Neural cell (in vitro differentiated cells): ENCODE measurements at regions not wholly inside any gene's neighbourhood (a gene's known extent, or its start where the extent isn't known, plus 50 kb on each side); places are given as distances from the start of the nearest gene placed in this dataset.

ENCODE experiments used
- H2AFZ ChIP-seq: fragments of 200-600, 300-800 bp; sonication (generic), shearing (Covaris generic); 2 replicates; pipeline ENCODE4 v1.6.0; 2014; ENCODE audit warnings: low read depth, mild to moderate bottlenecking, antibody characterized with exemption, low read length, moderate library complexity
- H3F3A ChIP-seq: fragments of 200-600 bp; shearing (Covaris generic); 2 replicates; pipeline ENCODE4 v1.6.1; 2016; ENCODE audit warnings: mild to moderate bottlenecking, moderate library complexity, mixed read lengths, antibody characterized with exemption, low read length; ENCODE audit not compliant: insufficient read depth, poor library complexity, severe bottlenecking
- H3K27ac ChIP-seq: fragments of 200-600, 300-800 bp; sonication (generic), shearing (Covaris generic); 2 replicates; pipeline ENCODE4 v1.5.1; 2014; ENCODE audit warnings: mild to moderate bottlenecking, low read length, moderate library complexity
- H3K27me3 ChIP-seq: fragments of 300-800, 200-600 bp; sonication (generic), shearing (Covaris generic); 2 replicates; pipeline ENCODE4 v1.6.0; 2014; ENCODE audit warnings: mild to moderate bottlenecking, low read depth, low read length, moderate library complexity; ENCODE audit not compliant: insufficient read depth
- H3K36me3 ChIP-seq: fragments of 300-800, 200-600 bp; sonication (generic), shearing (Covaris generic); 2 replicates; pipeline ENCODE4 v1.5.1; 2014; ENCODE audit warnings: mild to moderate bottlenecking, antibody characterized with exemption, low read length, moderate library complexity; ENCODE audit not compliant: insufficient read depth
- H3K4me2 ChIP-seq: fragments of 300-800, 200-600 bp; sonication (generic), shearing (Covaris generic); 2 replicates; pipeline ENCODE4 v1.6.0; 2014; ENCODE audit warnings: mild to moderate bottlenecking, low read length
- H3K4me3 ChIP-seq: fragments of 300-800, 200-600 bp; sonication (generic), shearing (Covaris generic); 2 replicates; pipeline ENCODE4 v1.5.1; 2014; ENCODE audit warnings: mild to moderate bottlenecking, low read length, moderate library complexity
- H3K79me2 ChIP-seq: fragments of 200-600 bp; shearing (Covaris generic); replicated peaks from 2 replicates; pipeline ENCODE4 v1.6.0; 2014; ENCODE audit warnings: mild to moderate bottlenecking, low read length, moderate library complexity; ENCODE audit not compliant: insufficient read depth
- H3K9ac ChIP-seq: fragments of 300-800, 200-600 bp; sonication (generic), shearing (Covaris generic); 2 replicates; pipeline ENCODE4 v1.6.1; 2016; ENCODE audit warnings: mild to moderate bottlenecking, low read length, mixed read lengths
- H3K9me2 ChIP-seq: fragments of 200-600 bp; shearing (Covaris generic); 2 replicates; pipeline ENCODE4 v1.6.1; 2016; ENCODE audit warnings: mild to moderate bottlenecking, low read length, mixed read lengths; ENCODE audit not compliant: insufficient read depth
- H3K9me3 ChIP-seq: fragments of 200-600, 300-800 bp; sonication (generic), shearing (Covaris generic); 2 replicates; pipeline ENCODE4 v1.6.1; 2016; ENCODE audit warnings: mild to moderate bottlenecking, mixed run types, low read length, moderate library complexity, mixed read lengths
- H4K20me1 ChIP-seq: fragments of 200-600 bp; shearing (Covaris generic); 2 replicates; pipeline ENCODE4 v1.6.1; 2016; ENCODE audit warnings: mild to moderate bottlenecking, mixed run types; ENCODE audit not compliant: insufficient read depth
- EP300 ChIP-seq: fragments of 450-650 bp; conservative IDR thresholded peaks from 2 replicates; pipeline ENCODE4 v1.6.1; 2014; ENCODE audit warnings: antibody characterized with exemption, mild to moderate bottlenecking, moderate library complexity; ENCODE audit not compliant: poor library complexity, severe bottlenecking
- EZH2 ChIP-seq: fragments of 200-600, 300-800 bp; shearing (Covaris generic), sonication (generic); IDR thresholded peaks from 2 replicates; pipeline ENCODE4 v1.6.1; 2014; ENCODE audit warnings: antibody characterized with exemption, low read length, borderline replicate concordance, mild to moderate bottlenecking; ENCODE audit not compliant: insufficient read depth, poor library complexity, severe bottlenecking
- MXI1 ChIP-seq: fragments of 450-650 bp; conservative IDR thresholded peaks from 2 replicates; pipeline ENCODE4 v1.6.1; 2014; ENCODE audit warnings: antibody characterized with exemption, mild to moderate bottlenecking; ENCODE audit not compliant: poor library complexity, severe bottlenecking
- POLR2AphosphoS5 ChIP-seq: IDR thresholded peaks from 2 replicates; pipeline ENCODE4 v1.6.1; 2012
- RAD21 ChIP-seq: fragments of 450-650 bp; conservative IDR thresholded peaks from 2 replicates; pipeline ENCODE4 v1.6.1; 2014; ENCODE audit warnings: antibody characterized with exemption, mild to moderate bottlenecking, moderate library complexity
- SMC3 ChIP-seq: fragments of 450-650 bp; conservative IDR thresholded peaks from 2 replicates; pipeline ENCODE4 v1.6.1; 2014; ENCODE audit warnings: antibody characterized with exemption, mild to moderate bottlenecking, moderate library complexity; ENCODE audit not compliant: poor library complexity
- TAF1 ChIP-seq: IDR thresholded peaks from 2 replicates; pipeline ENCODE4 v1.6.1; 2012; ENCODE audit warnings: low read depth
- TF ChIP-seq, protein P1 (sequence below): fragments of 450-650 bp; IDR thresholded peaks from 2 replicates; pipeline ENCODE4 v1.5.1; 2014; ENCODE audit warnings: antibody characterized with exemption, mild to moderate bottlenecking, moderate library complexity; ENCODE audit not compliant: poor library complexity, severe bottlenecking
- TF ChIP-seq, protein P2 (sequence below): IDR thresholded peaks from 2 replicates; pipeline ENCODE4 v1.6.1; 2012; ENCODE audit warnings: borderline replicate concordance

DNA sequence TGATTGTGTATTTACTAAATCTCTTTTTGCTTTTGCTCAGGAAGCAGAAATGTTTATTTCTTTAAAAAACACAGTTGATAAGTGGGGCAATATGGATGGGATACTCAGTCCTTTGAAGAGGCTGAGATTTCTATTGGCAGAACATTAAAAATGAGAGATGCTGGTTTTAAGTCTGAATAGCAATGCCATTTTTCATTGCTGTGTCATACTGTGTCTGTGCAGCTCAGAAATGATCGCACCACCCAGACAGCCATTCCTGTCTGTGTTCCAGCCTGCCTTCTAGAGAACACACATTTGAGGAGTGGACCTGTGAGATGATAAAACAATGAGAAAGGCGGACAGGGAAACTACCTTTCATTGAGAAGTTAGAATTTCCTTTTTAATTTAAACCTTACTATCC lies 231.2 kb upstream of the USP24 start:
- Histone ChIP-seq H3K27ac (no peak overlapping the region), H3K9me2 (no peaks in the 10 kb centered on the region), H3K36me3 (no peaks in the 10 kb centered on the region), H3K27me3 (no peaks in the 10 kb centered on the region), H3K9me3 (no peaks in the 10 kb centered on the region), H3F3A (no peaks in the 10 kb centered on the region), H4K20me1 (no peaks in the 10 kb centered on the region), H3K79me2 (no peaks in the 10 kb centered on the region), H3K9ac (no peak overlapping the region), H3K4me3 (no peak overlapping the region), H2AFZ (no peak overlapping the region), H3K4me2 (no peak overlapping the region)
- TF ChIP-seq, protein P1, sequence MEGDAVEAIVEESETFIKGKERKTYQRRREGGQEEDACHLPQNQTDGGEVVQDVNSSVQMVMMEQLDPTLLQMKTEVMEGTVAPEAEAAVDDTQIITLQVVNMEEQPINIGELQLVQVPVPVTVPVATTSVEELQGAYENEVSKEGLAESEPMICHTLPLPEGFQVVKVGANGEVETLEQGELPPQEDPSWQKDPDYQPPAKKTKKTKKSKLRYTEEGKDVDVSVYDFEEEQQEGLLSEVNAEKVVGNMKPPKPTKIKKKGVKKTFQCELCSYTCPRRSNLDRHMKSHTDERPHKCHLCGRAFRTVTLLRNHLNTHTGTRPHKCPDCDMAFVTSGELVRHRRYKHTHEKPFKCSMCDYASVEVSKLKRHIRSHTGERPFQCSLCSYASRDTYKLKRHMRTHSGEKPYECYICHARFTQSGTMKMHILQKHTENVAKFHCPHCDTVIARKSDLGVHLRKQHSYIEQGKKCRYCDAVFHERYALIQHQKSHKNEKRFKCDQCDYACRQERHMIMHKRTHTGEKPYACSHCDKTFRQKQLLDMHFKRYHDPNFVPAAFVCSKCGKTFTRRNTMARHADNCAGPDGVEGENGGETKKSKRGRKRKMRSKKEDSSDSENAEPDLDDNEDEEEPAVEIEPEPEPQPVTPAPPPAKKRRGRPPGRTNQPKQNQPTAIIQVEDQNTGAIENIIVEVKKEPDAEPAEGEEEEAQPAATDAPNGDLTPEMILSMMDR, result no peak
- TF ChIP-seq EP300, result no peak
- no peak for TF ChIP-seq EZH2
- TF ChIP-seq TAF1, result no peak
- TF ChIP-seq POLR2AphosphoS5, result no peak

DNA sequence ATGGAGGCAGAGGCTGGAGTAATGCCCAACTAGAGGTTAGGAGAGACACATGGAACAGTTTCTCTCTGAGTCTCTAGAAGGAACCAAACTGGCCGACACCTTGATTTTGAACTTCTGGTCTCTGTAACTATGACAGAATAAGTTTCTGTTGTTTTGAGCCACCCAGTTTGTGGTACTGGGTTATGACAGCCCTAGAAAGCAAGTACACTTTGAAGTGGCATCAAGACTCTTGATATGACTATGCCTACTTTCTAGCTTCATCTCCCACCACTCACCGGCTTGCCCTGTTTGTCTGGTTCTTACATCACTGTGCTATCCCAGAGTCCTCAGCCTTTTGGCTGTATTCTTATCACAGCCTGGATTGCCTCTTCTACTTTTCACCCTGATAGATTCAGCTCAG lies 230.3 kb upstream of the USP24 start:
- TF ChIP-seq SMC3 (no peak), EP300 (no peak), POLR2AphosphoS5 (no peak), EZH2 (no peak), TAF1 (no peak), RAD21 (no peak), MXI1 (no peak)
- TF ChIP-seq, protein P1, result no peak
- TF ChIP-seq, protein P2, sequence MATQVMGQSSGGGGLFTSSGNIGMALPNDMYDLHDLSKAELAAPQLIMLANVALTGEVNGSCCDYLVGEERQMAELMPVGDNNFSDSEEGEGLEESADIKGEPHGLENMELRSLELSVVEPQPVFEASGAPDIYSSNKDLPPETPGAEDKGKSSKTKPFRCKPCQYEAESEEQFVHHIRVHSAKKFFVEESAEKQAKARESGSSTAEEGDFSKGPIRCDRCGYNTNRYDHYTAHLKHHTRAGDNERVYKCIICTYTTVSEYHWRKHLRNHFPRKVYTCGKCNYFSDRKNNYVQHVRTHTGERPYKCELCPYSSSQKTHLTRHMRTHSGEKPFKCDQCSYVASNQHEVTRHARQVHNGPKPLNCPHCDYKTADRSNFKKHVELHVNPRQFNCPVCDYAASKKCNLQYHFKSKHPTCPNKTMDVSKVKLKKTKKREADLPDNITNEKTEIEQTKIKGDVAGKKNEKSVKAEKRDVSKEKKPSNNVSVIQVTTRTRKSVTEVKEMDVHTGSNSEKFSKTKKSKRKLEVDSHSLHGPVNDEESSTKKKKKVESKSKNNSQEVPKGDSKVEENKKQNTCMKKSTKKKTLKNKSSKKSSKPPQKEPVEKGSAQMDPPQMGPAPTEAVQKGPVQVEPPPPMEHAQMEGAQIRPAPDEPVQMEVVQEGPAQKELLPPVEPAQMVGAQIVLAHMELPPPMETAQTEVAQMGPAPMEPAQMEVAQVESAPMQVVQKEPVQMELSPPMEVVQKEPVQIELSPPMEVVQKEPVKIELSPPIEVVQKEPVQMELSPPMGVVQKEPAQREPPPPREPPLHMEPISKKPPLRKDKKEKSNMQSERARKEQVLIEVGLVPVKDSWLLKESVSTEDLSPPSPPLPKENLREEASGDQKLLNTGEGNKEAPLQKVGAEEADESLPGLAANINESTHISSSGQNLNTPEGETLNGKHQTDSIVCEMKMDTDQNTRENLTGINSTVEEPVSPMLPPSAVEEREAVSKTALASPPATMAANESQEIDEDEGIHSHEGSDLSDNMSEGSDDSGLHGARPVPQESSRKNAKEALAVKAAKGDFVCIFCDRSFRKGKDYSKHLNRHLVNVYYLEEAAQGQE, result no peak
- Histone ChIP-seq H3K9me3 (no peaks in the 10 kb centered on the region), H3F3A (no peaks in the 10 kb centered on the region)

More for the DNA sequence above, 230.3 kb upstream of the USP24 start:
- no peak overlapping the region for H3K4me3 ChIP-seq
- no peaks in the 10 kb centered on the region for H3K79me2 ChIP-seq
- H3K9ac ChIP-seq, result no peak overlapping the region
- no peak overlapping the region for H3K27ac ChIP-seq
- no peaks in the 10 kb centered on the region for H3K27me3 ChIP-seq
- H3K9me2 ChIP-seq, result no peaks in the 10 kb centered on the region
- H2AFZ ChIP-seq, result no peak overlapping the region
- H3K4me2 ChIP-seq, result no peak overlapping the region
- no peaks in the 10 kb centered on the region for H3K36me3 ChIP-seq
- H4K20me1 ChIP-seq, result no peaks in the 10 kb centered on the region
